ENCODE measurements at regions not wholly inside any gene's neighbourhood (a gene's known extent, or its start where the extent isn't known, plus 50 kb on each side); places are given as distances from the start of the nearest gene placed in this dataset.

GRCh38 chr5:77948476-77948875 is 172.3 kb upstream of the TBCA start:
- FAIRE-seq: no peak

GRCh38 chr5:77947041-77947428 is 170.9 kb upstream of the TBCA start:
- DNase-seq (ENCODE audit: insufficient read length, low spot score): no peak
- FAIRE-seq: no peak

More at GRCh38 chr5:77948476-77948875, 172.3 kb upstream of the TBCA start:
- DNase-seq (ENCODE audit: insufficient read length, low spot score): no peak

DNA sequence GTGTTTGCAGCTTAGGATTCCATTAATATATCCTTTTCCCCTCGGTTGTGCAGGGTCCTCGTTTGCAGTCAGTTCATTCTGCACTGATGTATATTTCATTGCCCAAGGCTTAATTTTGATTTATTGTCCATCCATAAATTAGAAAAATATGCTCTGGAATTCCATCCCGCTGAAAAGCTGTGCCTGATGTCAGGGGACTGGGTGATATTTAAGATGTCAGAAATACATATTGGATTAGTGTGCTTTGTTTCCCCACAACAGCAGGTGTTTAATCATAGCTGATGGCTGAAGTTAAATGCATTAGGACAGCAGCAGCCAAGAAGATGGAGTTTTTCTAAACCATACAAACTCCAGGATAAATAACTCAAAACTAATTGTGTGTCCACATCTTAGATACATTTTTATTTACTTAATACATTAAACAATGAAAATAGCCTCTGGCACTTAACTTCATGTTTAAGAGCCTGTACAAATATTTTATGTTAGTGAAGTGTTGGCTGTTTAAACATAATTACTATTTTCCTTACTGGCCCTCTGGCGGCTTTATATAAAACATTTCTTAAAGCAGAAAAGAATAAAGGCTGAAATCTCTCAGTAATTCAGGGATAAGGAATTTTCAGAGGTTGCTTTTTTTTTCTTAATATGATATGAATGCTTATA is 170.4 kb upstream of the TBCA start:
- DNase-seq (ENCODE audit: insufficient read length, low spot score) (peak; percentile 75), FAIRE-seq (peak; percentile 88)

DNA sequence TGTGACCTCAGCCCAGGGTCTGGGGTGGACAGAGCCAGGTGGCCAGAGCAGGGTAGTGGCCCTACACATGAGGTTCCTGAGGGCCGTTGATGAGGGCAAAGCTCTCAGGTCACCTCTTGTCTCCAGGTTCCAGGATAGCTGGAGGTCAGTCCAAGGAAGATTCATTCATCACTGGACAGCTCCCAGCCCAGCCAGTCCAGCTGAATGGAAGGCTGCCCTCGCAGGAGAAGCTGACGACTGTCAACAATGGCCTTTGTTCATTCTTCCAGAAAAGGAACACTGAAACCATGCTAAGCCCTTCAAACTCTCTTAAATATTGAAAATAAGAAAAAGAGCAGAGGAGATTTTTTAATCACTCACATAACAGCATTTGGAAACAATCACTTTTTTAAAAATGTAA is 169.7 kb upstream of the TBCA start:
- FAIRE-seq: no peak
- DNase-seq (ENCODE audit: insufficient read length, low spot score): no peak

DNA sequence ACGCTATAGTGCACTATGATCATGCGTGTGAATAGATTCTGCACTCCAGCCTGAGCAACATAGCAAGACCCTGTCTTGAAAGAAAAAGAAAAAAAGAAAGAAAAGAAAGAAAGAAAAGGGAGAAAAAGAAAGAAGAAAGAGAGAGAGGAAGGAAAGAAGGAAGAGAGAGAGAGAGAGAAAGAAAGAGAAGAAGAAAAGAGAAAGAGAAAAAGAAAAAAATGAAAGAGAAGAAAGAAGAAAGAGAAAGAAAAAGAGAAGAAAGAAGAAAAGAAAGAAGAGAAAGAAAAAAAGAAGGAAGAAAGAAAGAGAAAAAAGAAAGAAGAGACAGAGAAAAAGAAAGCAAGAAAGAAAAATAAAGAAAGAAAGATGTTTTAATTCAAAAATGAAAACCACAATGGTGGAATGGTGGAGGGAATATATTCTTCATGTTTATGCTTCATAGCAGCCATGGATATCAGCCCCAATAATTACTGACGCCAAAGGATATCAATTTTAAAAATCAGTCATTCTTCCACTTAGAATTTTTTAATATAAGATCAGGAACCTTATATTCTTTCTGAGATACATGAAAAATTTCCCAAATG is 168.7 kb upstream of the TBCA start:
- no peak for FAIRE-seq
- no peak for DNase-seq (ENCODE audit: insufficient read length, low spot score)

GRCh38 chr5:77943851-77944250 is 167.7 kb upstream of the TBCA start:
- FAIRE-seq (no peak), DNase-seq (ENCODE audit: insufficient read length, low spot score) (no peak)

GRCh38 chr5:77942578-77943239 is 166.6 kb upstream of the TBCA start:
- DNase-seq (ENCODE audit: insufficient read length, low spot score): no peak
- FAIRE-seq: no peak

DNA sequence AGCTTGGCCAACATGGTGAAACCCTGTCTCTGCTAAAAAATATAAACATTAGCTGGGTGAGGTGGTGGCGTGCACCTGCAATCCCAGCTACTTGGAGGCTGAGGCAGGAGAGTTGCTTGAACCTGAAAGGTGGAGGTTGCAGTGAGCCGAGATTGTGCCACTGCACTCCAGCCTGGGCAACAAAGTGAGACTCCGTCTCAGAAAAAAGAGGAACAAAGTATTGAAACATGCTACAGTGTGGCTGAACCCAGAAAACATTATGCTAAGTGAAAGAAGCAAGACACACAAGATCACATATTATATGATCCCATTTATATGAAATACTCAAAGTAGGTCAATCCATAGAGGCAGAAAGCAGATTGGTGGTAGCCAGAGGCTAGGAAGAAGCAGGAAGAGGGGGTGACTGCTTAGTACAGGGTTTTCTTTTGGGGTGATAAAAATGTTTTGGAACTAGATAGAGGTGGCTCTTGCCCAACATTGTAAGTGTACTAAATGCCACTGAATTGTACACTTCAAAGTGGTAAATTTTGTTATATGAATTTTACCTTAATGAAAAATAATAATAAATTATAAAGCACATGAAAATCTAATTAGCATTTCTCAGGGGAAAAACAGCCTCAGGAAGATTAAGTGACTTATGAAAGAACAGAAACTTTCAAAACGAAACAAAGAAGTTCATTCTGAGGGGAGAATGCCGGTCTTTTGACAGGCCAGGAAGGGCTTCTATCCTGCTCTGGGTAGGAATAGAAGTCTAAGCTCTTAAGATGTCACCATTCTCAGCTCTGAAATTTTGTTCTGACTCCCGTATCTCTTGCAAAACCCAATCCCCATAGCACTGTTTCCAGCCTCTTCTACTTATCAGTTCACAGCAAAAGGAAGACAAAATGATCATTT is 161.1 kb upstream of the TBCA start:
- DNase-seq (ENCODE audit: insufficient read length, low spot score) (no peak), FAIRE-seq (no peak)

DNA sequence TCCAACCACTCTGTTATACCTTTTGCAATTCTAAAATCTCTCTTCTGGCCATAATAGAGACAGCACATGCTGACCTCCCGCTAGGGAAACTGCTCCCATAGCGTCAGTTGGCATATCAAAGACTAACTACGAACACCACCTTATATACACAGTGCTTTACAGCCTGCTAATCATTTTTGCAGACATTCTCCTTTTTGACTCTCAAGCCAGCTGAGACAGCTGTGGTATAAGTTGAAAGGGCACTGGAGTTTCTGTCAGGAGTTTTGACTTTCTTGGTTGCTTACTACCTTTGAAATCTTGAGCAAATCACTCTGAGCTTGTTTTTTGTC is 160.2 kb upstream of the TBCA start:
- DNase-seq (ENCODE audit: insufficient read length, low spot score) (no peak), FAIRE-seq (no peak)

GRCh38 chr5:77935506-77936364 is 159.6 kb upstream of the TBCA start:
- FAIRE-seq (peak; percentile 31), DNase-seq (ENCODE audit: insufficient read length, low spot score) (no peak)

DNA sequence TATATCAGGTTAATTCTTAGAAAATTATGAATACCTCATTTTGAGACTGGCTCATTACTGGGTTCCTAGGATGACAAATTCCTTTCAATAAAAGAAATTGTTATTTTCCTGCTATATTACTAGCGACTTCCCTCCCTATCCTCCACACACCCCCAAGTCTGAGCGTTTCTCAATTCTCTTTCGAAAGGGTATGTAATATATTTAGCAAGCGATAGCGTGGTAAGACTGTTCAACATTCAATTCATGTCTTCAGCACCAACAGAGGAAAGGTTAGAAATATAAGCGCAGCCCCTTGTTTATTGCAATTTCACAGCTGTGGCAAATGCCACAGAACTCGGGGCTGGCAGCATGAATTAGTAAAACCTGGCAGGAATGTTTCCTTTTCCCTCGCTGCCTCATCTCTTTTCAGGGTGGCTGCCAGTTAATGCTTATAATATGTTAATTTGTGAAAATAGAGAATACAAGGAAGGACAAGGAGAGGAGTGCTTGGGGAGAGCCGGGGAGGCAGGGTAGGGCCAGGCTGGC is 152.7 kb upstream of the TBCA start:
- FAIRE-seq: no peak
- DNase-seq (ENCODE audit: insufficient read length, low spot score): no peak

DNA sequence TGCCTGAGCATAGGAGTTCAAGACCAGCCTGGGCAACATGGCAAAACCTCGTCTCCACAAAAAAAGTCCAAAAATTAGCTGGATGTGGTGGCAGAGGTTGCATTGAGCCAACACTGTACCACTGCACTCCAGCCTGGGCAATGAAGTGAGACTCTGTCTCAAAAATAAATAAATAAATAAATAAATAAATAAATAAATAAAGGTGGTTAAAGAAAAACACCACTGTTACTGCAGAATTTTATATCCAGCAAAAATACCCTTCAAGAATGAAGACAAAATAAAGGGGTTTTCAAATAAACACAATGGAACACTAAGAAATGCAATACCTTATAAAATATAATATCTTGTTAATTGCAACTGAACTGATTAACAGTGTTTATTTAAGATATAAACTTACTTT is 150.2 kb upstream of the TBCA start:
- no peak for DNase-seq (ENCODE audit: insufficient read length, low spot score)
- no peak for FAIRE-seq

GRCh38 chr5:77925503-77925902 is 149.4 kb upstream of the TBCA start:
- no peak for DNase-seq (ENCODE audit: insufficient read length, low spot score)
- FAIRE-seq: no peak

GRCh38 chr5:77924081-77924480 is 147.9 kb upstream of the TBCA start:
- FAIRE-seq: peak; percentile 9
- no peak for DNase-seq (ENCODE audit: insufficient read length, low spot score)

DNA sequence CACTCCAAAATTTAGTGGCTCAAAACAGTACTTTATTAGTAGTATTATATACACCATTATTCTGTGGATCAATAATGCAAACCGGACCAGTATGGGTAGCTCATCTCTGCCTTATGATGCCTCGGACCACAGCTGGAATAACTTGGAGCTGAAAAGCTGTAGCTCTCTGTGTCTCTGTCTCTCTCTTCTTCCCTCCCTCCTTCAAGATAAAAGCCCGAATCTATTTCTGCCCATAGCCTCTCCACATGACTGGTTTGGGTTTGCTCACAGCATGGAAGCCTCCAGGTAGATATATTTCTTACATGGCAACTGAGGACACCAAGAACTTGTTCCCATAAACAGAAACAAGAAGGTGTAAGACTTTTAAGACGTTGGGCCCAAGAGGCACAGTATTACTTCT is 147.5 kb upstream of the TBCA start:
- FAIRE-seq: no peak
- no peak for DNase-seq (ENCODE audit: insufficient read length, low spot score)

- no peak for DNase-seq (ENCODE audit: insufficient read length, low spot score)
- FAIRE-seq: no peak
Measured at GRCh38 chr5:77921094-77921768, 145.1 kb upstream of the TBCA start.

DNA sequence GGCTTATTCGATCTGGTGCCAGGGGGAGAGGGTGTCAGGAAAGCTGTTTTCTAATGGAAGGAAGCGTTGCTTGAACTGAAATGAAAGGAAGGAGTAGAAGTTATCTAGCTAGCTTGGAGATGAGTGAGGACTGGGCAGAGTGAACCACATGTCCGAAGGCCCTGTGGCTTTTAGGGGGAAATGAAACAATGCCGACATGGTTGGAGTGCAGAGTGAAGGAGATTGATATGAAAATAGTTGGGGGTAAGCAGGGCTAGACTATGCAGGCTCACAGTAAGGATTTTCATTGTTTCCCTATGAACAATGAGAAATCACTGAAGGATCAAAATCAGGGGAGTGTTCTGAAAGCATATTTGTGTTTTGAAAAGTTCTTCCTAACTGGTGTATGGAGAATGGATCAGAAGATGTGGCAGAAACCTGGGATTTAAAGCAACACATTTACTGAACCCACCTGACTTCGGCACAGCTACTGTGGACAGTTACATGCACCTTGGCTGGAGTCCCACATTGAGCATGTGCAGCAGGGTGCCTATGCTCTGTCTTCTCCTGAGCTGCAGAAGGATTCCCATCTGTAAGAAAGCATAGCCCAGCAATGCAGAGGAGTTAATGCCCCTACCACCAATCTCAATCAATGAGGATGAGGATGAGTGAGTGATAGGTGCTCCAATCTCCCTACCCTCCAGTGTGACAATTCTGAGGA is 144.4 kb upstream of the TBCA start:
- DNase-seq (ENCODE audit: insufficient read length, low spot score): no peak
- no peak for FAIRE-seq

DNA sequence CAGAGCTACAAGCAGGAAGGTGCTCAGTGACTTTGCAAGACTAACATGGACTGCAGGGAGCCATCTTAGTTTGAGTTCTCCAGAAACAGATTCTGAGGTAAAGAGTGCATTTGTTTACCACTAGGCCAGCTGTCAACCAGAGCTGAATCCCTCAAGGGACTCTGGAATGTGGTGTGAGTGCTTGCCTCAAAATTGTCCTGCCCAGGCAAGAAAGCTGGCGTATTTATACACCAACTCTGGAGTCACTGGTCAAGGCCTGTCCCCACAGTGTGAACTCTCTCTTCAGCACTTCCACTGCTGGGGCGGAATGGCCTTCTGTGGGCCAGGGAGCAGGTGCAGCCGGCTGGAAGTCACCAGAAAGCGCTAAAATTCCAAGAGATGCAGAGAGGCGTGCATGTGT is 139.2 kb upstream of the TBCA start:
- no peak for FAIRE-seq
- no peak for DNase-seq (ENCODE audit: insufficient read length, low spot score)

DNA sequence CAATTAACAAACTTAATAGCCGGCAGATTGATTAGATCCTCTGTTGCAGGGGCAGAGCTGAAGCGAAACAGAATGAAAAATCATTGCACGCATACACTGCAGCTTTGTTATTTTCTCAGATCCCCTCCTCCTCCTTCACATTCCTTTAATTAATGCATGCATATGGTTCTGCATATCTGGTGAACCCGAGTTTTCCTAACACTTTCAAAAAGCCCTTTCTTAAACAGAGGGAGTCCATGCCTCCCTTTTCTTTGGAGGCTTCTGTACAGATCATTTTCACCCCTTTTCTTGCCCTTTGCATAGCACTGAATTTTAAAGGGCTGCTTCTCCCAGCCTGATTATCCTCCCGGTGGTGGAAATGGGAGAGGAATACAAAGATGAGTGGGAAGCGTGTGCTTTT is 136.6 kb upstream of the TBCA start:
- DNase-seq (ENCODE audit: insufficient read length, low spot score): no peak
- FAIRE-seq: no peak

All from HTR-8/SVneo (cell line).